ENCODE measurements at regions not wholly inside any gene's neighbourhood (a gene's known extent, or its start where the extent isn't known, plus 50 kb on each side); places are given as distances from the start of the nearest gene placed in this dataset.

GRCh38 chr1:216793973-216794372 lies 70.7 kb upstream of the ESRRG start:
- TF ChIP-seq CTCF (IDR thresholded peaks at IDR 0.05) (no peak), POLR2A (IDR thresholded peaks at IDR 0.05) (no peak), EP300 (IDR thresholded peaks at IDR 0.05) (no peak)
